Neural cell (in vitro differentiated cells): ENCODE measurements at regions not wholly inside any gene's neighbourhood (a gene's known extent, or its start where the extent isn't known, plus 50 kb on each side); places are given as distances from the start of the nearest gene placed in this dataset.

Source experiments
- EP300 ChIP-seq: fragments of 450-650 bp; conservative IDR thresholded peaks from 2 replicates; pipeline ENCODE4 v1.6.1; 2014; ENCODE audit warnings: antibody characterized with exemption, mild to moderate bottlenecking, moderate library complexity; ENCODE audit not compliant: poor library complexity, severe bottlenecking
- POLR2AphosphoS5 ChIP-seq: IDR thresholded peaks from 2 replicates; pipeline ENCODE4 v1.6.1; 2012
- RAD21 ChIP-seq: fragments of 450-650 bp; conservative IDR thresholded peaks from 2 replicates; pipeline ENCODE4 v1.6.1; 2014; ENCODE audit warnings: antibody characterized with exemption, mild to moderate bottlenecking, moderate library complexity
- SMC3 ChIP-seq: fragments of 450-650 bp; conservative IDR thresholded peaks from 2 replicates; pipeline ENCODE4 v1.6.1; 2014; ENCODE audit warnings: antibody characterized with exemption, mild to moderate bottlenecking, moderate library complexity; ENCODE audit not compliant: poor library complexity
- TF ChIP-seq, protein P1 (sequence below): fragments of 450-650 bp; IDR thresholded peaks from 2 replicates; pipeline ENCODE4 v1.5.1; 2014; ENCODE audit warnings: antibody characterized with exemption, mild to moderate bottlenecking, moderate library complexity; ENCODE audit not compliant: poor library complexity, severe bottlenecking
- TF ChIP-seq, protein P2 (sequence below): IDR thresholded peaks from 2 replicates; pipeline ENCODE4 v1.6.1; 2012; ENCODE audit warnings: borderline replicate concordance

GRCh38 chr3:111302063-111302462 lies 230.4 kb downstream of the NECTIN3 start:
- TF ChIP-seq SMC3 (no peak), RAD21 (no peak), POLR2AphosphoS5 (no peak), EP300 (no peak)
- TF ChIP-seq, protein P1, sequence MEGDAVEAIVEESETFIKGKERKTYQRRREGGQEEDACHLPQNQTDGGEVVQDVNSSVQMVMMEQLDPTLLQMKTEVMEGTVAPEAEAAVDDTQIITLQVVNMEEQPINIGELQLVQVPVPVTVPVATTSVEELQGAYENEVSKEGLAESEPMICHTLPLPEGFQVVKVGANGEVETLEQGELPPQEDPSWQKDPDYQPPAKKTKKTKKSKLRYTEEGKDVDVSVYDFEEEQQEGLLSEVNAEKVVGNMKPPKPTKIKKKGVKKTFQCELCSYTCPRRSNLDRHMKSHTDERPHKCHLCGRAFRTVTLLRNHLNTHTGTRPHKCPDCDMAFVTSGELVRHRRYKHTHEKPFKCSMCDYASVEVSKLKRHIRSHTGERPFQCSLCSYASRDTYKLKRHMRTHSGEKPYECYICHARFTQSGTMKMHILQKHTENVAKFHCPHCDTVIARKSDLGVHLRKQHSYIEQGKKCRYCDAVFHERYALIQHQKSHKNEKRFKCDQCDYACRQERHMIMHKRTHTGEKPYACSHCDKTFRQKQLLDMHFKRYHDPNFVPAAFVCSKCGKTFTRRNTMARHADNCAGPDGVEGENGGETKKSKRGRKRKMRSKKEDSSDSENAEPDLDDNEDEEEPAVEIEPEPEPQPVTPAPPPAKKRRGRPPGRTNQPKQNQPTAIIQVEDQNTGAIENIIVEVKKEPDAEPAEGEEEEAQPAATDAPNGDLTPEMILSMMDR: no peak
- TF ChIP-seq, protein P2, sequence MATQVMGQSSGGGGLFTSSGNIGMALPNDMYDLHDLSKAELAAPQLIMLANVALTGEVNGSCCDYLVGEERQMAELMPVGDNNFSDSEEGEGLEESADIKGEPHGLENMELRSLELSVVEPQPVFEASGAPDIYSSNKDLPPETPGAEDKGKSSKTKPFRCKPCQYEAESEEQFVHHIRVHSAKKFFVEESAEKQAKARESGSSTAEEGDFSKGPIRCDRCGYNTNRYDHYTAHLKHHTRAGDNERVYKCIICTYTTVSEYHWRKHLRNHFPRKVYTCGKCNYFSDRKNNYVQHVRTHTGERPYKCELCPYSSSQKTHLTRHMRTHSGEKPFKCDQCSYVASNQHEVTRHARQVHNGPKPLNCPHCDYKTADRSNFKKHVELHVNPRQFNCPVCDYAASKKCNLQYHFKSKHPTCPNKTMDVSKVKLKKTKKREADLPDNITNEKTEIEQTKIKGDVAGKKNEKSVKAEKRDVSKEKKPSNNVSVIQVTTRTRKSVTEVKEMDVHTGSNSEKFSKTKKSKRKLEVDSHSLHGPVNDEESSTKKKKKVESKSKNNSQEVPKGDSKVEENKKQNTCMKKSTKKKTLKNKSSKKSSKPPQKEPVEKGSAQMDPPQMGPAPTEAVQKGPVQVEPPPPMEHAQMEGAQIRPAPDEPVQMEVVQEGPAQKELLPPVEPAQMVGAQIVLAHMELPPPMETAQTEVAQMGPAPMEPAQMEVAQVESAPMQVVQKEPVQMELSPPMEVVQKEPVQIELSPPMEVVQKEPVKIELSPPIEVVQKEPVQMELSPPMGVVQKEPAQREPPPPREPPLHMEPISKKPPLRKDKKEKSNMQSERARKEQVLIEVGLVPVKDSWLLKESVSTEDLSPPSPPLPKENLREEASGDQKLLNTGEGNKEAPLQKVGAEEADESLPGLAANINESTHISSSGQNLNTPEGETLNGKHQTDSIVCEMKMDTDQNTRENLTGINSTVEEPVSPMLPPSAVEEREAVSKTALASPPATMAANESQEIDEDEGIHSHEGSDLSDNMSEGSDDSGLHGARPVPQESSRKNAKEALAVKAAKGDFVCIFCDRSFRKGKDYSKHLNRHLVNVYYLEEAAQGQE: no peak
